Muscle of leg (tissue), 3 donors: ENCODE measurements at regions not wholly inside any gene's neighbourhood (a gene's known extent, or its start where the extent isn't known, plus 50 kb on each side); places are given as distances from the start of the nearest gene placed in this dataset.

Source experiments
- DNase-seq: peaks from one replicate; pipeline ENCODE4 v3.0.0; 2013
- H3K27ac ChIP-seq: one replicate; pipeline ENCODE4 v1.5.1; 2013; ENCODE audit warnings: mild to moderate bottlenecking, low read length, control low read depth
- H3K27me3 ChIP-seq: one replicate; pipeline ENCODE4 v1.6.1; 2013; ENCODE audit warnings: low read length; ENCODE audit not compliant: control insufficient read depth, insufficient read depth
- H3K36me3 ChIP-seq: one replicate; pipeline ENCODE4 v1.6.1; 2013; ENCODE audit warnings: low read length; ENCODE audit not compliant: control insufficient read depth, insufficient read depth
- H3K4me1 ChIP-seq: one replicate; pipeline ENCODE4 v1.6.1; 2013; ENCODE audit warnings: low read length; ENCODE audit not compliant: control insufficient read depth, insufficient read depth
- H3K4me3 ChIP-seq: one replicate; pipeline ENCODE4 v1.5.1; 2013; ENCODE audit warnings: low read length, control low read depth
- H3K9me3 ChIP-seq: replicated peaks from 2 replicates; pipeline ENCODE4 v1.6.1; 2013; ENCODE audit warnings: low read depth, low read length; ENCODE audit not compliant: control insufficient read depth
- whole genome bisulfite sequencing: methylation state at CpG from one replicate; pipeline ENCODE4 v1.1.5; 2013; ENCODE audit warnings: missing lambda C conversion rate; ENCODE audit not compliant: insufficient coverage; 5-methylcytosine and 5-hydroxymethylcytosine counted together

DNA sequence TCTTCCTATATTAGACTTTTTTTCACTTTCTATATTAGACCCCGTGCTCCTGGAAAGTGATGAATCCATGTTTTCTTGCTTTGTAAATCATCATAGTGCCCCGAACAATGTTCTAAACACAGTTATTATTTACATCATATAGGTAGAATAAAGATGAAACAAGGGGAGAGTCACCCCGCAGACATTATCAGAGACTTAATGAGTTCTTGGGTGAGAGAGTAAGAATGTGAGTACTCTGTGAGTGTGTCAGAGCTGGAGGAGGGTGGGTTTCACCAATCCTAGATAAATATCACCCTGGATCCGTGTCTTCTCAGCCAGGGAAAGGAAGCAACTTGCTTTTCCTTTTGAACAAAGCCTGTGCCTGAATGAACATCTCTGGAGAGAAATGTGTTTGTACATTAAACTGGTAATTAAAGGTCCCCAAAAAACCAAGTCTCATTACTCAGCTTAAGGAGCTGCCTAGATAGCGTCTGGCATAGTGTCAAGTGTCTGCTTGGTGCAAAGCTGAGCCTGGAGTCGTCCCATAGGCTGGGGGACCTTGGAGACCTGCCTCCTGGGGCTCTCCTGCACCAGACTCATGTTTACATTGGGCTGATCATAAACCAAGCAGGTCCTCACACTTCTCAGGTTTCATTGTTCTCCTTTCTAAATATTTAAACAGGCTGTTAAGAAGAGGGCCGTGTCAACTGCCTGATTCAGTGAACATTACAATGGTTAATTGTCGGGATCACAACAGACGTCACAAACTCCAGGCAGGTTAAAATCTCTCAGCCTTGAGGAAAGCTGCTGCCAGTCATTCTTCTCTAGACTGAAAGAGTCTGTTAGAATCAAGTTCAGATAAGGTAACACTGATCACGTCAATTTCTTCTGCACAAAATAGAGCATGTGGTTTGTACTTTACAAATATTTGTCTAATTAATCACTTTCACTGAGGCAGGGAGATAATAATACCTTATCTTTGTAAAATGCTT is 179.7 kb upstream of the MYLIP start:
- Histone ChIP-seq H3K27ac (no peak overlapping the region), H3K4me3 (no peak overlapping the region), H3K9me3 (no peaks in the 10 kb centered on the region), H3K27me3 (no peaks in the 10 kb centered on the region), H3K4me1 (peaks cover 19% of the 10 kb centered on the region), H3K36me3 (no peaks in the 10 kb centered on the region)
- 53% methylated on average over 3 of the region's 10 CpGs for WGBS
- DNase-seq: no peak

GRCh38 chr6:15947923-15948322 is 181.0 kb upstream of the MYLIP start:
- Histone ChIP-seq H3K27me3 (no peaks in the 10 kb centered on the region), H3K9me3 (no peaks in the 10 kb centered on the region), H3K27ac (no peak overlapping the region), H3K4me3 (no peak overlapping the region), H3K4me1 (peaks cover 19% of the 10 kb centered on the region), H3K36me3 (no peaks in the 10 kb centered on the region)
- DNase-seq: no peak
- WGBS: 92% methylated on average over 1 of the region's 4 CpGs

DNA sequence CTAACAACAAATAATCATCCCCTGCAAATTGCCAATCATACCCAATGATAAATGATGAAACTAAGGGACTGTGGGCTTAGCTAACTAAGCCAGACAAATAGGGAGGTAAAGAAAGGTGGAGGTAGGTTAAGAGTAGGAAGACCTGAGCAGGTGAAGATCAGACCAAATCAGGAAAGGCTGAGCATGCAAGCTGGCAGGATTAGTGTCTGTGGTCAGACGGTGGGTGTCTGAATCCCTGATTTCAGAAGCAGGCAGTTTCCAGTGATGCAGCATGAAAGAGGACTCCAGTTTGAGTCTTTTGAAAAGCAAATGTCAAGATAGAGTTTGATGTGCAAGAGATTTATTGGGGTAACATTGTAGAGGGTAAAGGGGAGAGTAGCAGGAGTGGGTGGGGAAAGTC is 181.4 kb upstream of the MYLIP start:
- Histone ChIP-seq H3K4me1 (peaks cover 19% of the 10 kb centered on the region), H3K9me3 (no peaks in the 10 kb centered on the region), H3K4me3 (no peak overlapping the region), H3K36me3 (no peaks in the 10 kb centered on the region), H3K27me3 (no peaks in the 10 kb centered on the region), H3K27ac (no peak overlapping the region)
- DNase-seq: no peak
- WGBS: 85% methylated on average over 1 of the region's 1 CpG

GRCh38 chr6:15946701-15947385 is 182.0 kb upstream of the MYLIP start:
- H3K27me3 ChIP-seq: no peaks in the 10 kb centered on the region
- peaks cover 16% of the 10 kb centered on the region for H3K4me1 ChIP-seq
- no peak overlapping the region for H3K4me3 ChIP-seq
- H3K27ac ChIP-seq: no peak overlapping the region
- DNase-seq: peak; percentile 49
- 63% methylated on average over 4 of the region's 4 CpGs for WGBS
- no peaks in the 10 kb centered on the region for H3K9me3 ChIP-seq
- no peaks in the 10 kb centered on the region for H3K36me3 ChIP-seq

DNA sequence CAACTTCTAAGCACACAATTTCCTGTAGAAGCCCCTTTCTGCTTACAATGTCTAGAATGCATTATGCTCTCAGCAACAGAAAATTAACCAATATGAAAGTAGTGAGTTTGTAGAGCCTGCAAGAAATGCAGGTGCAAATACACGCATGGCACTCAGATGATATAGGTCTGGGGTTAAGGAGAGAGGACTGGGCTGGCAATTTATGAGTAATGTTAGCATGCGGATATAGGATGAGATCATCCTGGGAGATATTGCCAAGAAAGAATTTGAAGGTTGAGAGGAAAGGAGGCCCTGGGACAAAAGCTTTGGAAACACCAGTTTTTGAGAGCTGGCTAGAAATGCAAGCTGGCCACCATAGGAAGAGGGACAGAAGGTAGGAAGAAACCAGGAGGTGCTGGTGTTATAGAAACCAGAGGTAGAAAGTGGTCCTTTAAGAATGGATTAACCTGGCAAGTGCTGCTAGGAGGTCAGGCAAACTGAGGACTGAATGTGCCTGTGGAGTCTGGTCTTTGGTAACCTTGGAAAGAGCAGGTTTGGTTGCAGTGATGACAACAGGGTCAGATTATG is 183.2 kb upstream of the MYLIP start:
- WGBS: 26% methylated on average over 2 of the region's 2 CpGs
- Histone ChIP-seq H3K36me3 (no peaks in the 10 kb centered on the region), H3K4me3 (no peak overlapping the region), H3K9me3 (no peaks in the 10 kb centered on the region), H3K27ac (no peak overlapping the region), H3K4me1 (peaks cover 16% of the 10 kb centered on the region), H3K27me3 (no peaks in the 10 kb centered on the region)
- peak; percentile 47 for DNase-seq

DNA sequence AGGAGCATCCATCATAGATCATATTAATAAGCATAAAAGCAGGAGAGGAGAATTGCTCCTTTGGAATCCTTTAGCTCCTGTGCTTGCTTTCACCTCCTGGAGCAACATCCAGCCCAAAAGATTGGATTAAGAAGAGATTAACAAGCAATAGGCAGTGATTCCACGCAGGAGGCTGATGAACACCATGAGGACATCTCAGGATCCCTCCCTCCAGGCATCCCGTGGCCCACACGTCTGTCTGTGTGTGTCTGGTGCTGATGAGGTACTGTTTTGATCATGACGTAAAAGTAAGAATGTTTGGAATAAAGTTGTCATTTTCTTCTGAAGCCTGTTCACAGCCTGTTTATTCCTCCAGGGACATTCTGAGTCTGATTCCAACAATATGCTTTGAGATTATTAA is 185.5 kb upstream of the MYLIP start:
- Histone ChIP-seq H3K27me3 (no peaks in the 10 kb centered on the region), H3K4me1 (peaks cover 11% of the 10 kb centered on the region), H3K9me3 (peaks cover under 1% of the 10 kb centered on the region), H3K27ac (no peak overlapping the region), H3K36me3 (no peaks in the 10 kb centered on the region), H3K4me3 (no peak overlapping the region)
- no peak for DNase-seq
- WGBS: no CpG with 5 or more reads among the region's 4 CpGs

- DNase-seq: no peak
- H3K27ac ChIP-seq: no peak overlapping the region
- no peaks in the 10 kb centered on the region for H3K4me1 ChIP-seq
- H3K4me3 ChIP-seq: no peak overlapping the region
- H3K9me3 ChIP-seq: peaks cover 7% of the 10 kb centered on the region
- whole genome bisulfite sequencing: 88% methylated on average over 2 of the region's 2 CpGs
- H3K36me3 ChIP-seq: no peaks in the 10 kb centered on the region
- no peaks in the 10 kb centered on the region for H3K27me3 ChIP-seq
These were observed 187.7 kb upstream of the MYLIP start for GRCh38 chr6:15941168-15941567.

GRCh38 chr6:15938107-15938506 is 190.8 kb upstream of the MYLIP start:
- H3K27ac ChIP-seq: no peak overlapping the region
- WGBS: no CpG with 5 or more reads among the region's 3 CpGs
- no peak for DNase-seq
- H3K4me1 ChIP-seq: peaks cover 2% of the 10 kb centered on the region
- H3K4me3 ChIP-seq: no peak overlapping the region
- H3K36me3 ChIP-seq: no peaks in the 10 kb centered on the region
- H3K27me3 ChIP-seq: no peaks in the 10 kb centered on the region
- H3K9me3 ChIP-seq: peaks cover 7% of the 10 kb centered on the region

DNA sequence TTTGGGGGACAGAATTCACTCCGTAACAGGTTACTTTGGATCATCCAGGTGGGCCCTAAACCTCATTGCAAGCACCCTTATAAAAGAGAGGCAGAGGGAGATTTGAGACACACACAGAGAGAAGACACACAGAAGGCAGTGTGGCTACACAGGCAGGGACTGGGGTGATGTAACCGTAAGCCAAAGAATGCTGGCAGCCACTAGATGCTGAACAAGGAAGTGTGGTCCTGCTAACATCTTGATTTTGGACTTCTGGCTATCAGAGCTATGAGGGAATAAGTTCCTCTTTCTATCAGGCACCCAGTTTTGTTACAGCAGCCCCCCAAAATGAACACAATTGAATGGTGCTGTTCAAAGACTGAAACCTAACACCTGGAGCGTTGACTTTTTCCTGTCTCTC is 191.3 kb upstream of the MYLIP start:
- H3K36me3 ChIP-seq: no peaks in the 10 kb centered on the region
- H3K4me1 ChIP-seq: peaks cover 2% of the 10 kb centered on the region
- H3K27me3 ChIP-seq: no peaks in the 10 kb centered on the region
- no peak overlapping the region for H3K4me3 ChIP-seq
- no peak for DNase-seq
- H3K27ac ChIP-seq: no peak overlapping the region
- WGBS: 100% methylated on average over 1 of the region's 3 CpGs
- H3K9me3 ChIP-seq: peaks cover 7% of the 10 kb centered on the region

GRCh38 chr6:15936503-15936902 is 192.4 kb upstream of the MYLIP start:
- Histone ChIP-seq H3K4me1 (peaks cover 2% of the 10 kb centered on the region), H3K27me3 (no peaks in the 10 kb centered on the region), H3K27ac (no peak overlapping the region), H3K36me3 (no peaks in the 10 kb centered on the region), H3K4me3 (no peak overlapping the region), H3K9me3 (peaks cover 7% of the 10 kb centered on the region)
- no peak for DNase-seq
- WGBS: no CpG with 5 or more reads among the region's 1 CpG
